DOHH2 (cell line): ENCODE measurements at regions not wholly inside any gene's neighbourhood (a gene's known extent, or its start where the extent isn't known, plus 50 kb on each side); places are given as distances from the start of the nearest gene placed in this dataset.

Experiments used
- CTCF ChIP-seq: fragments of 200-600 bp; sonication (generic); IDR thresholded peaks from one replicate; pipeline ENCODE4 v1.5.1; 2014; ENCODE audit warnings: antibody characterized with exemption, mild to moderate bottlenecking, low read depth, low read length; ENCODE audit not compliant: poor library complexity, severe bottlenecking
- EZH2phosphoT487 ChIP-seq: fragments of 200-600 bp; sonication (generic); IDR thresholded peaks from 2 replicates; pipeline ENCODE4 v1.6.1; 2017; ENCODE audit warnings: borderline replicate concordance, mild to moderate bottlenecking, antibody characterized with exemption, low read length, moderate library complexity, mixed read lengths

- no peak for TF ChIP-seq CTCF
- TF ChIP-seq EZH2phosphoT487 = no peak
Measured at GRCh38 chr13:33464345-33464744, 178.8 kb upstream of the STARD13 start.
